ENCODE measurements at regions not wholly inside any gene's neighbourhood (a gene's known extent, or its start where the extent isn't known, plus 50 kb on each side); places are given as distances from the start of the nearest gene placed in this dataset.
"Not testable (repeated sequence)": the region's sequence is repeated elsewhere in the genome, so short reads cannot be mapped to it uniquely, and the experiment has no call there.

DNA sequence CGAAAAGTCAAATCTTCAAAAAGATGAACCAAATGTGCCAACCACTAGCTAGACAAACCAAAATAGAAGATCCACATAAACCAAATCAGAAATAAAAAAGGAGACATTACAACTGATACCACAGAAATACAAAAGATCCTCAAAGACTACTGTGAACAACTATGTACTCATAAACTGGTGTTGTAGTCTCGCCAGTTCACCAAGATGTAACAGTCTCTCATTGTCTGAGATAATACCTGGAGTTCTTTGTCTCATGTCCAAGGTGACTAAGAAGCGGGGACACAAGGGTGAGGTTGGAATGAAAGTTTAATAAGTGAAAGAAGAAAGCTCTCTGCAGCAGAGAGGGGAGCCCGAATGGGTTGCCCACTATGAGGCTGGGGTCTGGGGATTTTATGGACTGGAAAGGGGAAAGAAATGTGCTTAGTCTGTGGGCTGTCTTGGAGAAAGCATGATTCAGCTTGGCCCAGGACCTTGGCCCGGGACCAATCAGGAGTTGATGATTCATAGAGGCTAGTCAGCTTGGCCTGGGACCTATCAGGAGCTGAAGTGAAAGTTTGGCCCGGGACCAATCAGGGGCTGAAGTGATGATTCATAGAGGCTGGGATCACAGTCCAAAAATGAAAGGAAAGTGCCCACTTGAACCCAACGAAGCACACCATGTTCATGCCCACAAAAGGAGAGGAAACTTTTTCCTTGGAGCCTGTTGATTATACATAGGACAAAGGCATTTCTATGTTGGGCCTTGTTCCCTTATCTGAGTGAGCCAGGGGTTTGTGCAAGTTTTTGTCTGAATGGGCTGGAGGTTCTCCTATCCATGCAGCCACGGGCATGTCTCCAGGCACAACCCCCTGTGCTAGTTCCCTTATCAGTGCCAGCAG lies 177.1 kb downstream of the SPIN4 start:
- H3K4me3 ChIP-seq; H3K27me3 ChIP-seq; DNase-seq; H3K9me3 ChIP-seq; H3K4me1 ChIP-seq; intact Hi-C loops (cut with DNase I; ENCODE audit: low total_unique reads); H3K27ac ChIP-seq; H3K36me3 ChIP-seq: not testable (repeated sequence)

DNA sequence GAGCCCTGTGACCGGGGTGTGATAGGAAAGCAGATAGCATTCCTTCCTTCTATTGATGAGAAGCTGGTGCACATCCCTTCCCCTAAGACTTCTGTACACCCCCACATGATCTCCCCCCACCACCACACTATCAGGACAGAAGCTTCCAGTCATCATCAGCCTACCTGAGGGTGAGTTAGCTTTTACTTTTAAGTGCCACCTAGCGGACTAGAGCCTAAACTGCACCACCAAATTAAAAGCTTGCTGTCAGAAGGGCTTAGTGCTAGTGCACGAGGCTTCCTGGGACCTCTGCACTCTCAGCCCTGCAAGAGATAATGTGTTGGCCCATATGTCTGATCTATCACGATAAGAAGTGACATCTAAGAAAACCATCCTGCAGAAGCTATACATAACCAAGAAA lies 181.7 kb downstream of the SPIN4 start:
- not testable (repeated sequence) for H3K4me3 ChIP-seq

DNA sequence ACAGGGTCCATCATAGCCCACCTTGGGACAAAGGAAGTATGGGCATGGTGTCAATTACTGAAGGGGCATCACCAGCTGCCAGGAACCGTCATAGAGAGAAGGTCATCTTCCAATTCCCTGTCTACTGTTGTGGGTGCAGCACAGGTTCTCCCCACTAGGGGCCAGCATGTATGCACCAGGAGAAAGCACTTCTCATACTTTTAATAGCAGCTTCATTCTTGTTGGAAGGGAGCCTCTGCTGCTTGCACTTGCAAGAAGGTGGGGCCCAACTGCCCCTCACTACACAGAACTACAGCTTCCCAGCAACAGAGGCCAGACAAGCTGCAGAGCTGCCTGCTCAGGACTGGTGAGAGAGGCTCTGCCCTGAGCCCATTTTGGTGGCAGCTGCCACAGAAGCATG lies 182.2 kb downstream of the SPIN4 start:
- H3K27ac ChIP-seq; intact Hi-C loops (cut with DNase I; ENCODE audit: low total_unique reads); DNase-seq; H3K4me1 ChIP-seq; H3K9me3 ChIP-seq; H3K4me3 ChIP-seq; H3K27me3 ChIP-seq; H3K36me3 ChIP-seq: not testable (repeated sequence)

More for the DNA sequence above, 181.7 kb downstream of the SPIN4 start:
- H3K27ac ChIP-seq; H3K36me3 ChIP-seq; H3K4me1 ChIP-seq; DNase-seq; H3K9me3 ChIP-seq; intact Hi-C loops (cut with DNase I; ENCODE audit: low total_unique reads); H3K27me3 ChIP-seq: not testable (repeated sequence)

DNA sequence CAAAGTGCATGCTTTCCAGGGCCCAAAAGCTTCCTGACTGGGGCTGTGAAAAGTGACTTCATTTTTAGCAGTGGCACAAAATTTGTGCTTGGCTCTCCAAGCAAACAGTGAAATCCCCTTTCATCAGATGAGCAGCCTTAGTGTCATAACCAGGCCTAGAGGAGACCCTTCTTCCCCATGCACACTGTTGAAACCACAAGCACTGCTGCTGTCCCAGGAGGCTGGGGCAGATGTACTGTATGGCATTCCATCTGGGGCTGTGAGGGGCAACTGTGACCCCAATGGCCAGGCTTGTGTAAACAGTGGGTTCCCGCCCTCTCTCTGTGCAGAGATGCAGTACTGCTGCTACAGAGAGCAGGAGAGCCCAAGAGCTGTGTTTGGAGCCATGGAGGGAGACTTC lies 184.1 kb downstream of the SPIN4 start:
- DNase-seq; intact Hi-C loops (cut with DNase I; ENCODE audit: low total_unique reads); H3K27ac ChIP-seq; H3K4me3 ChIP-seq; H3K4me1 ChIP-seq; H3K9me3 ChIP-seq; H3K36me3 ChIP-seq; H3K27me3 ChIP-seq: not testable (repeated sequence)

DNA sequence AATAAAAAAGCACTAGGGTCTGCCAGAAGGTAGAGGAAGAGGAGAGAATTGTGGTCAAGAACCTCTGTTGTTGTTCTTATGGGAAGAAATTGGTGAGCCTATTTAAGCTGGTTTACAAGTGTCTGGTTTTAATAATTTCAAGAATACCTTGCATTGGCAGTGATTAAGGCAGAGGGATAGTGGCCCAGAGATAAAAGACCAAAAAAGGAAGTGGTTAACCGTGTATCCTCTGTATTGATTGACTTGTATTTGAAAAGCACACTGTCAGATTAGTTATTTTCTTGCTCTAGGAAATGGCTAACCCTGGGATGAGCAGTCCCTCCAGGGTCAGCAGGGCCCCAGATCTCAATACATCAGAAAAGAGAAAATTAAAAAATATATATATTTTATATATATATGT lies 190.1 kb downstream of the SPIN4 start:
- H3K4me3 ChIP-seq; H3K4me1 ChIP-seq; H3K36me3 ChIP-seq; intact Hi-C loops (cut with DNase I; ENCODE audit: low total_unique reads); H3K27me3 ChIP-seq; H3K9me3 ChIP-seq; DNase-seq; H3K27ac ChIP-seq: not testable (repeated sequence)

DNA sequence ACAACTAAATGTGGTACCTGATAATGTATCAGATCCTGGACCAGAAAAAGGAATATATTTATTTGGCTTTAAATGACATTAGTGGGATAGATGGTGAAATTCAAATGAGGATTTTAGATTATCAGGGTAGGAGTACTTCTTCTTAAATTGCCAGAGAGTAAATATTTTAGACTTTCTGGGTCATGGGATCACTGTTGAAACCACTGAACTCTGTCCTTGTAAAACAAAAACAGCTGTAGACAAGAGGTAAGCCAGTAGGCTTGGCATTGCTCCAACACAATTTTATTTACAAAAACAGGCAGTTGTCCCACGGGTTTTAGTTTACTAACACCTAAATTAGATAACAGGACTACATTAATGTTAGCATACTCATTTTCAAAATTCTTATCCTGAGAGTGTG lies 190.8 kb downstream of the SPIN4 start:
- H3K4me1 ChIP-seq; H3K27ac ChIP-seq; DNase-seq; intact Hi-C loops (cut with DNase I; ENCODE audit: low total_unique reads); H3K9me3 ChIP-seq; H3K4me3 ChIP-seq; H3K36me3 ChIP-seq; H3K27me3 ChIP-seq: not testable (repeated sequence)

DNA sequence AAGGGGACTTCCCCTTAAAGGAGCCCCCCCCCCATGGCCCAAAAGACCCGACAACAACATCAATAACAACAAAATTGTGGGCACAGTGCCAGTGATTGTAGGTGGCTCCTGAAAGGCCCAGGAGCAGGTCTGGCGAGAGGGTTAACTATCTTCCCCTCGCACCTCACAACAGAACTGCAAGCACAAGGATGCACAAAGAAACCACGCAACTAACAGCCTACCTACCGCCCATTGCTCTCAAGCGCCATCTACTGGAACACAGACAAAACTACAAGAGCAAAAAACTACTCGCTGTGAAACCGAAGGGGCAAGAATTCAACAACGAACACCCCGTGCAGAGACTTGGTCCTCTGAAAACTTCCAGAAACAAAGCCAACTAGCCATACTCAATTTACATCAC lies 205.6 kb downstream of the SPIN4 start:
- H3K36me3 ChIP-seq; H3K4me3 ChIP-seq; DNase-seq; H3K27me3 ChIP-seq; H3K4me1 ChIP-seq; H3K9me3 ChIP-seq; H3K27ac ChIP-seq; intact Hi-C loops (cut with DNase I; ENCODE audit: low total_unique reads): not testable (repeated sequence)

DNA sequence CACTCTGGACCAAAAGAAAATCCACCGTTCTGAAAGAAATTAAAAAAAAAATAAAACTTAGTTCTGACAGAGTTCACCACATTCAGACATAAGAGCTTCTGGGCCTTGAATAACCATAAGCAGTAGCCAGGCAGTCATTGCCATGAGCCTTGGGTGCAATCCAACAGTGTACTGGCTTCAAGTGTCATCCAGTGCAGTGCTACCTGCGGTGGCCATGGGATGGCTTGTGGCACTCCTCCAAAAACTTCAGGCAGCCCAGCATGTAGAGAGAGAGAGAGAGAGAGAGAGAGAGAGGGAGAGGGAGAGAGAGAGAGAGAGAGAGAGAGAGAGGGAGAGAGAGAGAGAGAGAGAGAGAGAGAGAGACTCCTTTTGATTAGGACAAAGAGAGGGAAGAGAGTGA lies 208.5 kb downstream of the SPIN4 start:
- H3K27me3 ChIP-seq; intact Hi-C loops (cut with DNase I; ENCODE audit: low total_unique reads): not testable (repeated sequence)

DNA sequence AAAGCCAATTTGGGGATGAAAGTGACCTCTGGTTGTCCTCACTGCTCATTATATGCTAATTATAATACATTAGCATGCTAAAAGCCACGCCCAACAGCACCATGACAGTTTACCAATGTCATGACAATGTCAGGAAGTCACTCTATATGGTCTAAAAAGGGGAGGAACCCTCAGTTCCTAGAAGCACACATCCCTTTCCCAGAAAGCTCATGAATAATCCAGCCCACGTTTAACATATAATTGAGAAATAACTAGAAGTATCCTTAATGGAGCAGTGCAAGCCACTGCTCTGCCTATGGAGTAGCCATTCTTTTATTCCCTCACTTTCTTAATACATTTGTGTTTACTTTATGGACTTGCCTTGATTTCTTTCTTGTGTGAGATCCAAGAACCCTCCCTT lies 215.3 kb downstream of the SPIN4 start:
- H3K9me3 ChIP-seq; H3K27me3 ChIP-seq; H3K4me1 ChIP-seq; H3K4me3 ChIP-seq; H3K36me3 ChIP-seq; H3K27ac ChIP-seq; DNase-seq; intact Hi-C loops (cut with DNase I; ENCODE audit: low total_unique reads): not testable (repeated sequence)

More for the DNA sequence above, 208.5 kb downstream of the SPIN4 start:
- H3K9me3 ChIP-seq, H3K27ac ChIP-seq, H3K4me1 ChIP-seq, H3K36me3 ChIP-seq, DNase-seq, H3K4me3 ChIP-seq: not testable (repeated sequence)

DNA sequence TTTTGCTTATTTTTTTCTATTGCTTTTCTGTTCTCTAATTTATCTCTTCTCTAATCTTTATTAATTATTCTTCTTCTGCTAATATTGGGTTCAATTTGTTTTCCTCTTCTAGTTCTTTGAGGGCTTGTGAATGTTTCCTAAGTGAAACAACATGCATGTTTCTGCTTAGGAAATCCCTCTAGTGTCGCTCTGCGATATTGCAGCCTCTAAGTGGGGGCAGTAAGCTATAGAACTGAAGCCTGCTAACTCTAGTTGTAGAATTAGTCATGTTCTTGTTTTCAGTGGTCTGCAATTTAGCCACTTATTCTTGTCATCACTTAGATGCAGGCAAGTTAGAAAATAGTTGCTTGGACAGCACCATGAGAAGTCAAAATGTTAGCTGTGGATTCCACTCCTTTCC lies 222.6 kb downstream of the SPIN4 start:
- Histone ChIP-seq H3K9me3 (peaks cover 0 to 3% of the 10 kb centered on the region in 2 donors), H3K27ac (no peak overlapping the region), H3K4me1 (no peaks in the 10 kb centered on the region), H3K36me3 (no peaks in the 10 kb centered on the region), H3K27me3 (no peaks in the 10 kb centered on the region), H3K4me3 (no peak overlapping the region)
- intact Hi-C loops (cut with DNase I; ENCODE audit: low total_unique reads): no loop called here
- TF ChIP-seq POLR2A (IDR thresholded peaks at IDR 0.05): no peak
- TF ChIP-seq, protein P1, sequence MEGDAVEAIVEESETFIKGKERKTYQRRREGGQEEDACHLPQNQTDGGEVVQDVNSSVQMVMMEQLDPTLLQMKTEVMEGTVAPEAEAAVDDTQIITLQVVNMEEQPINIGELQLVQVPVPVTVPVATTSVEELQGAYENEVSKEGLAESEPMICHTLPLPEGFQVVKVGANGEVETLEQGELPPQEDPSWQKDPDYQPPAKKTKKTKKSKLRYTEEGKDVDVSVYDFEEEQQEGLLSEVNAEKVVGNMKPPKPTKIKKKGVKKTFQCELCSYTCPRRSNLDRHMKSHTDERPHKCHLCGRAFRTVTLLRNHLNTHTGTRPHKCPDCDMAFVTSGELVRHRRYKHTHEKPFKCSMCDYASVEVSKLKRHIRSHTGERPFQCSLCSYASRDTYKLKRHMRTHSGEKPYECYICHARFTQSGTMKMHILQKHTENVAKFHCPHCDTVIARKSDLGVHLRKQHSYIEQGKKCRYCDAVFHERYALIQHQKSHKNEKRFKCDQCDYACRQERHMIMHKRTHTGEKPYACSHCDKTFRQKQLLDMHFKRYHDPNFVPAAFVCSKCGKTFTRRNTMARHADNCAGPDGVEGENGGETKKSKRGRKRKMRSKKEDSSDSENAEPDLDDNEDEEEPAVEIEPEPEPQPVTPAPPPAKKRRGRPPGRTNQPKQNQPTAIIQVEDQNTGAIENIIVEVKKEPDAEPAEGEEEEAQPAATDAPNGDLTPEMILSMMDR (IDR thresholded peaks at IDR 0.05): peak in 2 of 4 experiments; percentile 14 to 42
- DNase-seq: no peak
